ENCODE measurements at regions not wholly inside any gene's neighbourhood (a gene's known extent, or its start where the extent isn't known, plus 50 kb on each side); places are given as distances from the start of the nearest gene placed in this dataset.

- TF ChIP-seq POLR2AphosphoS5 (IDR thresholded peaks at IDR 0.05) (no peak), CTCF (IDR thresholded peaks at IDR 0.05; ENCODE audit: poor library complexity, severe bottlenecking) (no peak), EP300 (conservative IDR thresholded peaks at IDR 0.05; ENCODE audit: poor library complexity, severe bottlenecking) (no peak), REST (IDR thresholded peaks at IDR 0.05; ENCODE audit: borderline replicate concordance) (no peak), TAF1 (IDR thresholded peaks at IDR 0.05; ENCODE audit: low read depth) (no peak), EZH2 (IDR thresholded peaks at IDR 0.05; ENCODE audit: borderline replicate concordance, insufficient read depth, low read length, poor library complexity, severe bottlenecking) (no peak), SMC3 (conservative IDR thresholded peaks at IDR 0.05; ENCODE audit: poor library complexity) (no peak)
Observed at GRCh38 chr6:139765825-139766285, 391.4 kb upstream of the CITED2 start.

Data from neural cell (in vitro differentiated cells).